ENCODE measurements at regions not wholly inside any gene's neighbourhood (a gene's known extent, or its start where the extent isn't known, plus 50 kb on each side); places are given as distances from the start of the nearest gene placed in this dataset.

DNA sequence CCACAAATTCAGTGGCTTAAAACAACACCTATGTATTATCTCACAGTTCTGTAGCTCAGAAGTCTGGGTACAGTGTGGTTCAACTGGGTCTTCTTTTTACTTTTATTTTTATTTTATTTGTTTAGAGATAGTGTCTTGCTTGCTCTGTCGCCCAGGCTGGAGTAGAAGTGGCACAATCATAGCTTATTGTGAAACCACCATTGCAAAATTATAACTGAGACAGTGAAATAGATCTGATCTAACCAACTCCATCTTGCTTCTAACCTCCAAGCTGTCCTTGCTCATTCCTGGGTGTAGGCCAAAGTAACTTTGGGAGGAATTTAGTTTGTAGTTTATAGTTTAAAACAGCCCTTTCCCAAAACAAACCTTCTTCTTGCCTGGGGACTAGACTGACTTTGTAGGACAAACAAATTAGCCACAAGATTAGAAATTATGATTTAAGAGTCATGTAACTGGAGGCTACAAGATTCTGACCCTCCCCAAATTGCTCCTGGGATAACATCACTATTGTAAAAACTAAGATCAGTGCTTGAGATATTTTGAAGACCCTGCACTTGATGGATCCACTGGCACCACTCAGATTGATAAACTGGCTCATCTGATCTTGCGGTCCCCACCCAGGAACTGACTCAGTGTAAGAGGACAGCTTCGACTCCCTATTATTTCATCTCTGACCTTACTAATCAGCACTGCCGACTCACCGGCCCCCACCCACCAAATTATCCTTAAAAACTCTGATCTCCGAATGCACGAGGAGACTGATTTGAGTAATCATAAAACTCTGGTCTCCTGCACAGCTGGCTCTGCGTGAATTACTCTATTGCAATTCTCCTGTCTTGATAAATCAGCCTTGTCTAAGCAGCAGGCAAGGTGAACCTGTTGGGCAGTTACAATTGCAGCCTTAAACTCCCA is 193.4 kb upstream of the CDYL start:
- DNase-seq = no peak

DNA sequence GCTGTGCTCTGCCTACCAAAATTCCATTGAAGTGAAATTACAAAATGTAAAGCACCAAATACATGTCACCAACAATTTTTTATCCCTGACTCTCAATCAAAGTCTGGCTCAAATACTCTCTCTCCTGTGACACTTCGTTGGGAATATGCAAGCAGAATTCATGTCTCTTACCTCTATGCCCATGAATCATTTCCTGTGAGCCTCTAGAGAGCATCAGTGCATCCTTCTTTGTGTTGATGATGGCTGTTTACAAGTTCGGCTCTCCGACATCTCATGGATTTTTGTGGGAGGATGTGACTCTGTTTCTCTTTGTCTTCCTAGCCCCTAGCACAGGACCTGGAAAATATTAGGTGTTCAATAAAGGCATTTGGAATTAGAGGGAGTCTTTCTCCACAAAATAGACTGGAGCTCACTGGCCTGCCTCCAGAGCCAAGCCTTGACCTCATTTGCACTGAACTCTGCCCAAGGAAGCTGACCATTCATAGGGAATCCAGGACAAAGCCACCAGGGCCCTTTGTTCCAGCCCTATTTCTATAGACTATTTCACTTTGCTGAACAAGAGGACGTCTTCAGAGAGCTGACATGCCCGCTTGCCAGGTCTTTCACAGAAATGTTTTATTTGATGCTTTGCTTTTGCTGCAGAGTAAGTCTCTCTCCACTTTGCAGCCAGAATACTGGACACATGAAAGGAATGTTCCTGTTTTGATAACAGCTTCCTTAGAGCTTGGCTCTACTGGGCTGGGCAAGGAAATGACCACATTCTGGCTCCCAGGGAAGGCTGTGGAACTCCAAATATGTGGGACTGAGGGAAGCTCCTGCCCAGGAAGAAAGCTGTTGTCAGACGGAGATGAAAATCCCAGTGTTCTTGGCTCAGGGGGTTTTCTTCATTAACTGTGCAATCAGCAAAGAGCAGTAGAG is 194.5 kb upstream of the CDYL start:
- no peak for DNase-seq

DNA sequence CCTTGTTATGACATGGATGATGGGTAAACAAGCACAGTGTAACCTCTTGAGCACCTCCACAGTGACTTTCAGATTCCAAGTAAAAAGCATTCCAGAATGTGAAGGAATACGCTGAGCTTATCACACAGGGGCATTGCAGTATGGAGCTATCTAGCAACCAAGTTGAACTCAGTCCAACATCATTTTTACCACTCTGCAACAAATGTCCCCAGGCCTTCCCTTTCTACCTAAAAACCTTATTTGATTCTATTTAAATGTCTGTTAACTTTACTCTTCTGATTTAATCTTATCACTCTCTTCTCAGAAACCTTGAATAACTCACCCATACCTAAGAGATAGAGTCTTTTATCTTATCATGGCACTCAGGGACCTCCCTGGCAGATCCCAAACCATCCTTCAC is 195.8 kb upstream of the CDYL start:
- DNase-seq = no peak

GRCh38 chr6:4577406-4577805 is 198.8 kb upstream of the CDYL start:
- no peak for DNase-seq

GRCh38 chr6:4575714-4576113 is 200.5 kb upstream of the CDYL start:
- DNase-seq = no peak

GRCh38 chr6:4574007-4574406 is 202.2 kb upstream of the CDYL start:
- no peak for DNase-seq

DNA sequence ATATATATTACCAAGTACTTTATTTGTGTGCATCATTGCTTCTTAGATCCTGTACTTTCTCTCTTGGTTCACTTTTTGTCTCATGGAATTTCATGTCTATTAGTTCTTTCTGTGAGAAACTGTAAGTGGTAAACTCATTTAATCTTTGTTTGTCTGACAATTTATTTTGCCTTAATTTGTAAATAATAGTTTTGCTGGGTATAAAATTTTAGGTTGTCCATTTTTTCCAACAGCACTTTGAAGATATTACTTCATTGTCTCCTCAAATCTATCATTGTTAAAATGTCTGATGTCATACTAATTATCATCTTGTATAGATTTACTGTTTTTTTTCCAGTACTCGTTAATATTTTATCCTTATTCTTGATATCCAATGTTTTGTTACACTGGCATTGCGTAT is 205.2 kb upstream of the CDYL start:
- no peak for DNase-seq

GRCh38 chr6:4568138-4568537 is 208.1 kb upstream of the CDYL start:
- no peak for DNase-seq

DNA sequence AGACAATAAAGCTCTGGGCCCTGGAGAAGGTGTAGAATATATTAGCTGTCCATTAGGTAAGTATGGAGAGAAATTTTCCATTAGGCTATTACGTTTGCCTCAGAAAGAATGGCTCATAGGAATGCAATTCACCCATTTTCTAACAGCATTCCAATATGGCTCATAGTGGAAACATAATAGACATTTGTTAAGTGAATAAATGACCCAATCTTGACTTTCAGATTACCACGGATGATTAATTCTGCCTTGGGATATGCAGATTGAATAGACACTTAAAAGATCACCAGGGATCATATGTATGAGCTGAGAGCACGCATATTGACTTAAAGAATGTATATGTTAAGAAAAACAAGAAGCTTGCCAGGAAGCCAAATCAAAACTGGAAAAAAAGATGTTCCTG is 209.1 kb upstream of the CDYL start:
- no peak for DNase-seq

DNA sequence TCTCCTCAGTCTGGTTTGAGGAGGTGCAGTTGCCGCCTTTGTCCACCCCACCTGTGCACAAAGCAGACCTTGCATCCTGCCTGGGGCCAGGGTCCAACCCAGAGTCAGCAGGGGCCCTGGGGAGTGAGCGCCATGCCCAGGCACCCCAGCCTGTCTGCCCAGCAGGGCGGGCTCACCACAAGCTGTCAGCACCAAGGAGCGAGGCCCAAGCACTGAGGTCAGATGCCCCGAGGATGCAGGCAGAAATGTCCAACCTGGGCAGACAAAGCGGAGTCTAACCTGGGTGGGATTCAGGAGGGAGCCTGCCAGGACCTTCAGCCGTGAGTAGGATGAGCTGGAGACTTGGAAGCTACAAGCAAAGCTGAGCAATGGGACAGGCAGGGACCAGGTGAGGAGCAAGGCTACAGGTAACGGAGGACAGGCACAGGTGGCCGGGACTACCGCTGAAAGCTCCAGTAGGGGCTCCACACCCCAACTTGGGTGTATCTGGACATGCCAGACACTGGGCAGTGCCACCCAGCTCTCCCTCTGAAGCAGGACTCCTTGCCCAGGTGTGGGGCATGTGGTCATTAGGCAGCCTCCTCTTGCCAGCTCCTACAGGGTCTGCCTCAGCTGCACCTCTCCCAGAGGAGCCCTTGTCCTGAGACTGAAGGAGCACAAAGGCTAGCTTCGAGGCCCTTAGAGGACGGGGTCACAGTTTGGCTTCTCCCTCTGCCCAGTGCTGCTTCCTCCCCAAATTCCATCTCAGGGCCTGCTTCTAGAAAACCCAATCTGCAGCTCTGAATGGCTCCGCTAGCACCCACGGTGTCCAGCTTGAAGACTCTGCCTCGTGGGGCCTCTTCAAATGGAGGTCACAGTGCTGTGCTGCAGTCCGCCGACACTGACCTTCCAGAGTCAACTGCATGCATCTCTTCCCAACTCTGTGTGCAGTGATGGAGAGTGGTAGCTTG is 210.6 kb upstream of the CDYL start:
- DNase-seq = no peak

GRCh38 chr6:4564801-4565271 is 211.4 kb upstream of the CDYL start:
- DNase-seq = no peak

- DNase-seq = no peak
Observed at GRCh38 chr6:4563877-4564276, 212.3 kb upstream of the CDYL start.

- no peak for DNase-seq
Observed at GRCh38 chr6:4563156-4563555, 213.0 kb upstream of the CDYL start.

DNA sequence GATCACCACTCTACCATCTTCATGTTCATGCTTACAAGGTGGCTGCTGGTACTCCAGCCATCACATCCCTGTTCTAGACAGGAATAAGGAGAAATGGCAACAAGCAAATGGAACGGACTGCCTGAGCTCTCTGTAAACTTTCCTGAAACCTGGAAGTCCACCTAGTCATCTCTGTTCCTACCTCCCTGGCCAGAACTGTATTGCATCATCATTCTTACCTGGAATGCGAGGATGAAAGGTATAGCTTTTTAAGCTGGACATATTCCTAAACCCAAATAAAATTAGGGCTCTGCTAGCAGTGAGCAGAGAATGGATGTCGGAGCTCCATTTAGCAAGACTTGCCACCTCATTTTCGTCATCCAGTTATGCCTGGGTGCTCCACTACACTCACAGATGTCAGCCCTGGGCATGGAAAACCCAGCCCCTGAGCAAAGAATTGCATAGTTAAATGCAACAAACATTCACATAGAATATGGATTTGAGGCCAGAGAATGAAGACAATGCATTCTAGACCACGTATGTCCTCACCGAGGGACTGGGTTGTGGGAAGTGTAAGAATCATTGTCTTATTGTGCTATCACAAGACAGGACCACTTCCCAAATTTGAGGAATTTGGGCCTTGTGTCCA is 214.3 kb upstream of the CDYL start:
- DNase-seq = no peak

GRCh38 chr6:4561078-4561435 is 215.1 kb upstream of the CDYL start:
- no peak for DNase-seq

DNA sequence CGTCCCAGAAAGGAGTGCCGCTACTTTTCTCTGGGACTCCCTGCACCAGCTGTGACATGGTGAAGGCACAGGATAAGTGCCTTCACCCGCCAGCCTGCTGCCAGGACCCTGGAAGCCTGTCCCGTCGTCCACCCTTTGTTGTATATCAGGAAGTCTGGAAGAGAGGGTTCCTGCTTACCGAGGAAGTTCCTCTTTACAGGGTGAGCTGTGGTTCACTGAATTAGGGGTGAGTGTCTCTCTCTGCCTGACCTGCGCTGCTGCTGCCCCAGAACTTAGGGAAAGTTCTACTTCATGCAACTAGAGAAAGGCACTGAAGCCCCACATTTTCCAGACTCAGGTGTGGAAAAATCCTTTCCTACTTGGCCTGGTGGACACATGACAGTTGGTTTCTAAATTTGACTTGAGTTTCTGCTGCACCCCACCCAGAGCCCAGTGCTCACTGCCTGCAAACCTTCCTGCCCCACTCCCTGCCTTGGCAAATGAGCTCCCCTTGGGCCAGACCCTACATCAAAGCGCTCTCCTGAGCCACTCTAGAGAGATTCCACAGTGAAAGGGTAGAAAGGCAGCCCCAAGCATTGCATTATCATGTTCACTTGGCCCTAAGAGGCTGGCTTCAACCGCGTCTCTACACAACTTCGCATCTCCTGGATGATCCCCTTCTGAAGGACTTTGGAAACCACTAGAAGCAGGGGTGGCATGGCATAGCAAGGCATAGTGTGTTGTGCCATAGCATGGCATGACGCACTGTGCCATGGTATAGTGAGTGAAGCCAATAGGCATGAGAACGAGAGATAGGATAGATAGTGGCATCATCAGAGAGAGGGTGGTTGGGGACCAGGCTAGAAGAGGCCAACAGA is 215.8 kb upstream of the CDYL start:
- no peak for DNase-seq

DNA sequence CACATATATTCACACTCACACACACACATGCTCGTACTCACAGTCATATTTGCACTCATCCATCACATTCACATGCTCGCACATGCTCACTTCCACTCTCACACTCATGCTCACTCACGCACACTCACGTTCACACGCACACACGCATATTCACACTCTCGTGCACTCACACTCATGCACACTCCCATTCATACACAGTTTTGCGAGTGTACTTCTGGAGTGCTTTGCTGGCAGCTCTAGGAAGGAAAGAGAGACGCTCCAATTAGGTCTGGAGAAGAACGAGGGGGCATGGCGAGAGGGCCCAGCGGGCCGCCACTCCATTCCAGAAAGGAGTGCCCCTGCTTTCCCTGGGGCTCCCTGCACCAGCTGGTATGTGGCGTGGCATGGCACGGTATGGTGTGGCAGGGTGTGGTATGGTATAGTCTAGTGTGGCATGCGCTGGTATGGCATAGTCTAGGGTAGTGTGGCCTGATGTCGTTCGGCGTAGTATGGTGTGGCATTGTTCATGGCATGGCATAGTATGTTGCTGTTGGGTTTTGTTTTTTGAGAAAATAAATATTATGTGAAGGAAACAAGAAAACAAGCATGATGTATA is 216.8 kb upstream of the CDYL start:
- DNase-seq = no peak

- DNase-seq = no peak
Observed at GRCh38 chr6:4554645-4555044, 221.6 kb upstream of the CDYL start.

- DNase-seq = no peak
Observed at GRCh38 chr6:4553387-4553786, 222.8 kb upstream of the CDYL start.

GRCh38 chr6:4550227-4550597 is 226.0 kb upstream of the CDYL start:
- DNase-seq = no peak
